ENCODE measurements at regions not wholly inside any gene's neighbourhood (a gene's known extent, or its start where the extent isn't known, plus 50 kb on each side); places are given as distances from the start of the nearest gene placed in this dataset.

GRCh38 chrX:97895751-97896150 lies 1012.0 kb downstream of the RPA4 start:
- TF ChIP-seq, protein P1, sequence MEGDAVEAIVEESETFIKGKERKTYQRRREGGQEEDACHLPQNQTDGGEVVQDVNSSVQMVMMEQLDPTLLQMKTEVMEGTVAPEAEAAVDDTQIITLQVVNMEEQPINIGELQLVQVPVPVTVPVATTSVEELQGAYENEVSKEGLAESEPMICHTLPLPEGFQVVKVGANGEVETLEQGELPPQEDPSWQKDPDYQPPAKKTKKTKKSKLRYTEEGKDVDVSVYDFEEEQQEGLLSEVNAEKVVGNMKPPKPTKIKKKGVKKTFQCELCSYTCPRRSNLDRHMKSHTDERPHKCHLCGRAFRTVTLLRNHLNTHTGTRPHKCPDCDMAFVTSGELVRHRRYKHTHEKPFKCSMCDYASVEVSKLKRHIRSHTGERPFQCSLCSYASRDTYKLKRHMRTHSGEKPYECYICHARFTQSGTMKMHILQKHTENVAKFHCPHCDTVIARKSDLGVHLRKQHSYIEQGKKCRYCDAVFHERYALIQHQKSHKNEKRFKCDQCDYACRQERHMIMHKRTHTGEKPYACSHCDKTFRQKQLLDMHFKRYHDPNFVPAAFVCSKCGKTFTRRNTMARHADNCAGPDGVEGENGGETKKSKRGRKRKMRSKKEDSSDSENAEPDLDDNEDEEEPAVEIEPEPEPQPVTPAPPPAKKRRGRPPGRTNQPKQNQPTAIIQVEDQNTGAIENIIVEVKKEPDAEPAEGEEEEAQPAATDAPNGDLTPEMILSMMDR (conservative IDR thresholded peaks at IDR 0.05; ENCODE audit: low read depth, low read length), result no peak
- no peak for TF ChIP-seq CHD1 (IDR thresholded peaks at IDR 0.05; ENCODE audit: low read depth, low read length)
- no peak for TF ChIP-seq MAFK (IDR thresholded peaks at IDR 0.05; ENCODE audit: low read depth, low read length)
- no peak for TF ChIP-seq SMC3 (IDR thresholded peaks at IDR 0.05; ENCODE audit: low read depth, low read length)
- TF ChIP-seq MXI1 (IDR thresholded peaks at IDR 0.05; ENCODE audit: borderline replicate concordance, low read depth, low read length), result no peak
- TF ChIP-seq RFX5 (IDR thresholded peaks at IDR 0.05; ENCODE audit: low read depth, low read length), result no peak
- TF ChIP-seq RAD21 (IDR thresholded peaks at IDR 0.05; ENCODE audit: low read length), result no peak
- no peak for TF ChIP-seq POLR2A (IDR thresholded peaks at IDR 0.05; ENCODE audit: low read depth, low read length)
- no peak for TF ChIP-seq CEBPB (IDR thresholded peaks at IDR 0.05; ENCODE audit: low read depth, low read length)
